GM12872 (cell line): ENCODE measurements at regions not wholly inside any gene's neighbourhood (a gene's known extent, or its start where the extent isn't known, plus 50 kb on each side); places are given as distances from the start of the nearest gene placed in this dataset.

Source experiments
- TF ChIP-seq, protein P1 (sequence below): IDR thresholded peaks from 3 replicates; pipeline ENCODE4 v1.5.1; 2011; ENCODE audit warnings: low read depth, mild to moderate bottlenecking, low read length, moderate library complexity; ENCODE audit not compliant: insufficient read depth

DNA sequence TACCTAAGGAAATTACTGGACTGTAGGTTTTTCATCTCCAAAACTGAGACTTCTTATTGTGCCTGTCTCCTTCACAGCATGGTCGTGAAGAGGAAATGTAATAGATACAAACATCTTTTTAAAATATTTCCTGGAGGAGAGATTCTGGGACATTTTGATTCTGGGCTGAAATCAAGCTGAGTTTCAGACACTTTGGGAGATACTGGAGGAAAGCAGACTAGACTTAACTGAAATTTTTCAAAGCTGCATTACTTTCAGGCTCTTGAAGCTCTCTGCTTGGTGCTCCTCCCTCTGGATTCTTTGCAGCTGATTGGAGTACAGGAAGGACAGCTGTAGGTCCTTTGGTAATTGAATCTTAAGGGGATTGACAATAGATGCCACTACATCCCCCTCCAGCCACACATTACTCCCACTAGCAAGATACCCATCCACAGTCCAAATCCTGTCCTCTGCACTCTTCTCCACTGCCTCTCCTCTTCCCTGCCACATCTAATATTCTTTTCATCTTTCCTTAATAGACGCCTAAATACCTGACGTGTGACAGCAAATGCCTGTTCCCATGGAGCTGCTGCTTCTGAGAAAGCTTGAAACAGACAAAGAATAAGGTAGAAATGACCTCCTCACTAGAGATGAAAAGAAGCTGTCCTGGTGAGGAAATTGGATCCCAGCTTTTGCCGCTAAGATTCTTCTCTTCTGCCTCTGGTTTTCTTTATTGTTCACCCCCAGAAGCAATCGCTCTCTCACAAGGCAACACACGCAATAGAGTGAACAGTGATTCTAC is 111.5 kb upstream of the PHYHIPL start:
- TF ChIP-seq, protein P1, sequence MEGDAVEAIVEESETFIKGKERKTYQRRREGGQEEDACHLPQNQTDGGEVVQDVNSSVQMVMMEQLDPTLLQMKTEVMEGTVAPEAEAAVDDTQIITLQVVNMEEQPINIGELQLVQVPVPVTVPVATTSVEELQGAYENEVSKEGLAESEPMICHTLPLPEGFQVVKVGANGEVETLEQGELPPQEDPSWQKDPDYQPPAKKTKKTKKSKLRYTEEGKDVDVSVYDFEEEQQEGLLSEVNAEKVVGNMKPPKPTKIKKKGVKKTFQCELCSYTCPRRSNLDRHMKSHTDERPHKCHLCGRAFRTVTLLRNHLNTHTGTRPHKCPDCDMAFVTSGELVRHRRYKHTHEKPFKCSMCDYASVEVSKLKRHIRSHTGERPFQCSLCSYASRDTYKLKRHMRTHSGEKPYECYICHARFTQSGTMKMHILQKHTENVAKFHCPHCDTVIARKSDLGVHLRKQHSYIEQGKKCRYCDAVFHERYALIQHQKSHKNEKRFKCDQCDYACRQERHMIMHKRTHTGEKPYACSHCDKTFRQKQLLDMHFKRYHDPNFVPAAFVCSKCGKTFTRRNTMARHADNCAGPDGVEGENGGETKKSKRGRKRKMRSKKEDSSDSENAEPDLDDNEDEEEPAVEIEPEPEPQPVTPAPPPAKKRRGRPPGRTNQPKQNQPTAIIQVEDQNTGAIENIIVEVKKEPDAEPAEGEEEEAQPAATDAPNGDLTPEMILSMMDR = no peak

DNA sequence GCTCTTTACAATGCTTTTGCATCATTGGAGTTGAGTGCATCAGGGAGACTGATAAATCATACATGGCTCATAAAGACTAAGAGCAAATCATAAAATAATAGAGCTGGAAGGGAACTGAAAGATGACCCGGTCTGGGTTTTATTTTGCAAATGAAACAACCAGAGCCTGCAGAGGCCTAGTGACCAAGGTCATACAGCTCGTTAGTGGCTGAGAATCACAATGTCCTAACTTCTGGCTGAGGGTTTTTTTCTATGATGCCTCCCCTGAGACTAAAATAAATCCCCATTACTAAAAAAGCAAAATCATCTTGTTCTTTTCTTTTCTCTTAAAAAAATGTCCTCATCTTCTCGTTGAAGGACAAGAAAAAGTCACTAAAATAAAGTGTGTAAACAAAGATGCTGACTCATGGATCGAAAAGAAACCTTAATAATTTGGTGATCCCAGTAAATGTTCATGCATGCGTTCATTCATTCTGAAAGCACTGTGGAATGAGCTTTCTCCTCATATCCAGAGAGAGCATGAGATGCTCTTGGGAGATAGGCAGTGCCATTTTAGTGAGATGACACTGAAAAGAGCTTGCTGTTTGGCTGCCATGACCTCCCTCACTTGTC is 107.8 kb upstream of the PHYHIPL start:
- TF ChIP-seq, protein P1 = no peak

DNA sequence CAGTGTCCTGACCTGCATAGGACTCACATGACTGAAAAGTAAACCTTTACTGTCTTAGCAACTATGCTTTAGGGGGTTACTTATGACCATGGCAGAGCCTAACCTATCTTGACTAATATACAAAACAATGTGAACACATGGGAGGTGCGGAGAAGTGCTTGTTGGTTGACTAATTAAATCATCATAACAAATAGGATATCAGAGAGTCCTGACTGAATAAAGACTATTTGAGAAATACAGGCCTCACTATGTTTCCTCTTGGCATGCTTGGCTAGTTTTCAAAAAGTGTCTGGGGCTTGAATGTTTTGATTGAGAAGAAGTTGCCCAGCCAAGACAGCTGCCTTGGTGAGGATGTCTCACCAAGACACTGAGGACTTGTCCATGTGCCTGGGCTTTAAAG is 104.4 kb upstream of the PHYHIPL start:
- TF ChIP-seq, protein P1 = no peak

DNA sequence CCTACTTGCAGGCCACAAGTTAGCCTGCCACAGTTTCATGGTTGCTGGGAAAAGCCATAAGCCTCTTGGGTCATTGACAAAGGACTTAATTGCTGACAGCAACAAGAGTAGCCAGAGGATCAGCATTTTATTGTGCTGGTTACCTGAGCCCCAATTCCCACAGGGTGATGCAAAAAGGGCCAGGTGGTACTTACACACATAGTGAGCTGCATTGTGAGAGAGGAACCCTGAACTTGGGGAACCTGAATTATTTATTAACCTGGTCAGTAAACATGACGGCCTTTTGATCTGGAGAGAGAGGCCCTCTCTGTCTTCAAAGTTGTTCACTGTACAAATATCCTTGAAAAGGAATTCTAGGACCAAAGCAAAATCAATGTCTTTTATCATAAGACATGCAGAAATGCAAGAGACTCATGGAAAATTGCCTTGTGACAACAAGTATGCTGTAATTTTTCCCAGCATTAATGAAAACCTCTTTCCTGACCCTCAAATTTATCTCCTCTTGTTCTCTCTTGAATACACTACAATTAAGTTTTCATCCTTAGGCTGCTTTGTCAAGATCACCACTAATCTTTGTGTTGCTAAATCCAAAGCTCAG is 102.9 kb upstream of the PHYHIPL start:
- TF ChIP-seq, protein P1 = no peak

DNA sequence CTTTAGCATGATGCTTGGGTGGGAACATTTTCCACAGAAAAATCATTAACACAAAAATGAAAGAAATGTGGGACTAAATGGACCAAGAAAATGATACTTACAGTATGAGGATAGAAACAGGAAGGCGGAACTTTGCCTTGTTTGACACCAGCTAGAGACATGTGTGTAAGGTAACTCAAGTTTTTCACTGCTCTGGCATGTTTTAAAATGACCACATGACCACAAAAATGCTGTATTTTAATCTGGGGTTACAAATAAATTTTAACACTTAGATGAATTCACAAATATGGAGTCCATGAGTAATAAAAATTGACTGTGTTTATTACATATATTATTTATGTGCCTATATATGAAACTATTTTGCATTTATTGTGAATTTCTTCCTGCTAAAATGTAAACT is 100.9 kb upstream of the PHYHIPL start:
- TF ChIP-seq, protein P1 = no peak

DNA sequence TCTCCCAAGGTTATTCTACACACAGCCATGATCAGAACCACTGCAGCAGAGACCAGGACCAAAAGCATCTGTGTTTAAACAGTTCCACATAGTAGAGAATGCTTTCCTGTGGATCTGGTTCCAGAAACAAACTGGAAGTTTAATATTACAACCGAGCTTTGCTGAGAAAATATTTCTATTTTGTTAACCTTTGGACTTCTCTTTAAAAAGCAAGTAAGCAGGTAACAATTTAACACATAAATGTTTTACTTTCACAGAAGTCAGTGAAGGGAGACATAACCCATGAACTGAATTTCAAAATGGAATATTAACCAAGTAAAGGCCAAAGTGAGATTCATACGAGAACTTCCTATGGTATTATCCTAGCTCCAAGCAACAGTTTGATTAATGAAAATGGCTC is 98.6 kb upstream of the PHYHIPL start:
- TF ChIP-seq, protein P1 = no peak

DNA sequence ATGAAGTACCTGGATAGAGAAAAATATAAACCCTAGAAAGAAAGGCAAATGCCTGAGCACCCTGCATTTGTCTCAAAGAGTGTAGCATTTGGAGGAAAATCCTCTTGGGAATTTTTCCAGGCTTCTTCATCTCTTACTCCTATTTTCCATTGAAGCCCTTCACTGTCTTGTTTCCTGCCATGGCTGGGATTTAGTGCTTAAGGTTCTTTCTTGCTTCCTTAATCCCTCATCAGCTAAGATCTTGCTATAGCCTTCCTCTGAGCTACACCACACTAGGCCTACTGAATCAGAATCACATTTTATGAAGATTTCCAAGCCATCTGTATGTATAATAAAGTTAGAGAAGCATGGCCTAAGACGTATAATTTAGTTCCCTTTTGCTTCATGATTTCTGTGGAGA is 97.5 kb upstream of the PHYHIPL start:
- TF ChIP-seq, protein P1 = no peak
